Epithelial cell of esophagus (primary cell): ENCODE measurements at regions not wholly inside any gene's neighbourhood (a gene's known extent, or its start where the extent isn't known, plus 50 kb on each side); places are given as distances from the start of the nearest gene placed in this dataset.
"Not testable (repeated sequence)": the region's sequence is repeated elsewhere in the genome, so short reads cannot be mapped to it uniquely, and the experiment has no call there.

Experiments used
- DNase-seq: peaks from one replicate; pipeline ENCODE4 v3.0.0; 2010; ENCODE audit warnings: low read depth
- H3K4me3 ChIP-seq: 2 replicates; pipeline ENCODE4 v1.5.1; 2011; ENCODE audit warnings: mild to moderate bottlenecking, low read length, control low read depth
- TF ChIP-seq, protein P1 (sequence below): IDR thresholded peaks from 2 replicates; pipeline ENCODE4 v1.5.1; 2011; ENCODE audit warnings: low read depth, mild to moderate bottlenecking, low read length, control low read depth, inconsistent platforms; ENCODE audit not compliant: insufficient read depth; ENCODE audit errors: missing control alignments

DNA sequence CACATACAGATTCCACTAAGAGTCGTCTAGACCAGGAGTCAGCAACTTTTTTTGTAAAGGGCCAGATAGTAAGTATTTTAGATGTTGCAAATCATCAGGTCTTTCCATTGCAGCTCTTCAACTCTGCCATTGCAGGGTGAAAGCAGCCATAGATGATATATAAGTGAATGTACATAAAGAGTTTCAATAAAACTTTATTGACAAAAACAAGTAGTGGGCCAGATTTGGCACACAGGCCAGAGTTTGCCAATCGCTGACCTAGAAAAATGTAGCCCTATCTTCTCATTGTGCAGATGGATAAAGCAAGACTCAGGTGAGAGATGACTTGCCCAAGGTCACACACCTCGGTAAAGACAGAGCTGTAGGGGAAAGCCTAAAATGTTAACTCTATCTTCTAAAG, 474.7 kb downstream of the MED13L start:
- TF ChIP-seq, protein P1, sequence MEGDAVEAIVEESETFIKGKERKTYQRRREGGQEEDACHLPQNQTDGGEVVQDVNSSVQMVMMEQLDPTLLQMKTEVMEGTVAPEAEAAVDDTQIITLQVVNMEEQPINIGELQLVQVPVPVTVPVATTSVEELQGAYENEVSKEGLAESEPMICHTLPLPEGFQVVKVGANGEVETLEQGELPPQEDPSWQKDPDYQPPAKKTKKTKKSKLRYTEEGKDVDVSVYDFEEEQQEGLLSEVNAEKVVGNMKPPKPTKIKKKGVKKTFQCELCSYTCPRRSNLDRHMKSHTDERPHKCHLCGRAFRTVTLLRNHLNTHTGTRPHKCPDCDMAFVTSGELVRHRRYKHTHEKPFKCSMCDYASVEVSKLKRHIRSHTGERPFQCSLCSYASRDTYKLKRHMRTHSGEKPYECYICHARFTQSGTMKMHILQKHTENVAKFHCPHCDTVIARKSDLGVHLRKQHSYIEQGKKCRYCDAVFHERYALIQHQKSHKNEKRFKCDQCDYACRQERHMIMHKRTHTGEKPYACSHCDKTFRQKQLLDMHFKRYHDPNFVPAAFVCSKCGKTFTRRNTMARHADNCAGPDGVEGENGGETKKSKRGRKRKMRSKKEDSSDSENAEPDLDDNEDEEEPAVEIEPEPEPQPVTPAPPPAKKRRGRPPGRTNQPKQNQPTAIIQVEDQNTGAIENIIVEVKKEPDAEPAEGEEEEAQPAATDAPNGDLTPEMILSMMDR: no peak
- H3K4me3 ChIP-seq: no peak overlapping the region
- DNase-seq: no peak

DNA sequence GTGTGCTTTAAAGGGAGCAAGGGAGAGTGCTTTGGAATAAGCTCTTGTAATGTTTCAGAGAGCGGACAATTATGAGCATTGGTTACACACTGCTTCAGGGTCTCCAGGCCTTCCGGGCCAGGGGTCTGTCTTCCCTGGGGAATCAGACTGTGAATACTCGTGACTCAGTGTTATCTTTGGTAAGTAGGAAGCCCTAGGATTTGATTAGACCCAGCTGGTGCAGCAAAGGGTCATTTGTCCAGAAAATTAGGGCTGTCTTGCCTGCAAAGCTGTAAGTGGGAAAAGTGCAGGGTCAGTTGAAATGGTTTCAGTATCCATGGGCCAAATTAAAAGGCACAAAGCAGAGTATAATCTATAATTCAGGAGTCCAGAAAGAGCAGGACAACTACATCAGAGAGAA, 475.6 kb downstream of the MED13L start:
- TF ChIP-seq, protein P1: no peak
- H3K4me3 ChIP-seq: no peak overlapping the region
- no peak for DNase-seq

DNA sequence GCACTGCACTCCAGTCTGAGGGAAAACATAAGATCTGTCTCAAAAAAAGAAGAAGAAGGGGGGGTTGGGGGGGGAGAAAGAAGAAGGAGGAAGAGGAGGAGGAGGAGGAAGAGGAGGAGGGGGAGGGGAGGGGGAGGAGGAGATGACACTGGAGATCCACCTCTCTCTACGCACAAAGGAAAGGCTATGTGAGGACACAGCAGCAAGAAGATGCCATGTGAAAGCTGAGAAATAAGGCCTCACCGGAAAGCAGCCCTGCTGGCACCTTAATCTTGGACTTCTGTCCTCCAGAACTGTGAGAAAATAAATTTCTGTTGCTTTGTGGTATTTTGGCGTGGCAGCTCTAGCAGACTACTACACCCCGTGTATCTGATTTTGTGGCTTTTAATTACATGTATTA, 477.9 kb downstream of the MED13L start:
- TF ChIP-seq, protein P1: no peak
- no peak for DNase-seq
- no peak overlapping the region for H3K4me3 ChIP-seq

DNA sequence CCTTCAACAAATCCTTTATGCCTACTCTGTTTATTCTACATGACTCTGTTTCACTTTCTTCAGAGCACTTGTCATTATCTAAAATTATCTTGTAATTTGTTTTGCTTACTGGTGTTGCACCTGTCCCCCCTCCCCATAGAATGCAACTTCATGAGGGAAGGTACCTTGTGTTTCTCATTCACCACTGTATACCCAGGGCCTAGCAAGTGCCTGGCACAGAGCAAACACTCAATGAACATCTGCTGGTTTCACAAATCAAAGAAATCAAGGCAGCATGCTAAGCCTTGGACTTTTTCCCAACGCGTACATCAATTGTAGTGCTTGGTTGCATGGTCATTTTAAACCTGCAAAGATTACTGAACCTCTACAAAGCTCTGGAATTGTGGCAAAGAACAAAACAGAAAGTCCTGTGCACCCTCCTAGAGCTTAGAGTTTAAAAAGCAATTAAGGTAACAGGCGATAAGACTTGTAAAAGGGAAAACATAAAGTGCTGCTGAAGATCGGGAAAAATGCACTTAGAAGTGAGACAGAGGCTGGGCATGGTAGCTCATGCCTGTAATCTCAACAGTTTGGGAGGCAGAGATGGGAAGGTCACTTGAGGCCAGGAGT, 479.1 kb downstream of the MED13L start:
- H3K4me3 ChIP-seq: no peak overlapping the region
- no peak for DNase-seq
- TF ChIP-seq, protein P1: no peak

DNA sequence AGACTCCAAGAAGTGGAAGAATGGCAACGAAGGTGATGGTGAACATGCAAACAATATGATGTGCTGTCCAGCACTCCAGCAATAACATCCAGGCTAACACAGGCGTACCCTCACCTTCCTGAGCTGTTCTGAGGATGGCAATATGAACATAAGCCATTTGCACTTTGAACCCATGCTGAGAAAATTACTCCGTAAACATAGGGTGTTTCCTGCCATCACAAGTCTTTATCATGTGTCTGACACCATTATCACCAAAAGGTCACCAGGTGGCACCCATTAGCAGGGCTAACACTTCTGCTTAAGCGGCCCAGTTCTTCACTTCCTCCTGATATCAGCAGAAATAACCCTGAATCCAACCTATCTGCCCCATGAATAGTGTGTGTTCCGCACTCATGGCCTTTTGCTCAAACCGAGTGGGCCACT, 482.8 kb downstream of the MED13L start:
- TF ChIP-seq, protein P1: no peak
- no peak for DNase-seq
- no peak overlapping the region for H3K4me3 ChIP-seq

DNA sequence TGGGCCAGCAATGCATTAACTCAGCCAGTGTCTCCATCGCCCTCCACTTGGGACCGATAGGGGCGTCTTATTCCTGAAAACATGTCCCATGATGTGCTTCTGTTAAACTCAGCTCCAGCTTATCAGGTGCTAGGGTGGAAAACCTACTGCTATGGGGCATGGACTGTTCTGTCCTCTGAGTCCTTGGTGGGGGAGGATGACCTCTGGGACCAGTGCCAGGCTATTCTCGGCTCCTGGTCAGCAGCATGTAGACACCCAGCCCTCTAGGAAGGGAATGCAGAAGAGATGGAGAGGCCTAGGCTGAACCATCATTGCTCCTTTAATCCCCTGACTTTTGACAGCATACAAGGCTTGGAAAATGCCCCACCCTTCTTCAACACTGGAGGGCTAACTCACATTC, 486.2 kb downstream of the MED13L start:
- no peak for DNase-seq
- TF ChIP-seq, protein P1: no peak
- H3K4me3 ChIP-seq: no peak overlapping the region

DNA sequence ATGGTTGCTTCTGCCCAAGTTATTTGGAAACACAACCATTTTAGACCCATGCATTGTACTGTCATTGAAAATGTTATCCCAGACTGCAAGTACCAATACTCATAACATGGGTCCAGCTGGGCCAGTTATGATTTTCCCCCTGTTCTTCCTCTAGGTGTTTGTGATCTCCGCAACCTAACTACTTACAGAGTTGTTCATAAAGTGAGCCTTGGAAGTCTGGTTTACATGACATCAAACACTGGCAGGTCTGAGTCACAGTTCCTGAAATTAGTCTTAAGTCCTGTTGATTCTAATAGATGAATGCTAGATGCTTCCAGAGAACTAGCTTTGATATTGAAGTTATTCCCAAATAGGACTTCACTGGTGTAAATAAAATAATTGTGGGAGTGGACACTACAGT, 487.0 kb downstream of the MED13L start:
- no peak for DNase-seq
- H3K4me3 ChIP-seq: no peak overlapping the region
- TF ChIP-seq, protein P1: no peak

DNA sequence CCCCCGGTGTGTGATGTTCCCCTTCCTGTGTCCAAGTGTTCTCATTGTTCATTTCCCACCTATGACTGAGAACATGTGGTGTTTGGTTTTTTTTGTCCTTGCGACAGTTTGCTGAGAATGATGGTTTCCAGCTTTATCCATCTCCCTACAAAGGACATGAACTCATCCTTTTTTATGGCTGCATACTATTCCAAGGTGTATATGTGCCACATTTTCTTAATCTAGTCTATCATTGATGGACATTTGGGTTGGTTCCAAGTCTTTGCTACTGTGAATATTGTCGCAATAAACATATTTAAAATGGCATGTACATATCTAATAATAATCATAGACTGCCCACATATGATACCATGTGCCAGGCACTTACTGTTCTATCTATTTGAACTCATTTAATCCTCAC, 491.0 kb downstream of the MED13L start:
- not testable (repeated sequence) for H3K4me3 ChIP-seq, DNase-seq
